SK-N-SH (cell line): ENCODE measurements at regions not wholly inside any gene's neighbourhood (a gene's known extent, or its start where the extent isn't known, plus 50 kb on each side); places are given as distances from the start of the nearest gene placed in this dataset.
A peak's percentile ranks its signal among the peaks of the same experiment; 100 is the strongest.

ENCODE experiments used
- CTCF ChIA-PET: fragments of 300-600, 350-600 bp; formaldehyde crosslinking; extraction: SDS; loops from one replicate; lab custom pipeline; 2021; lab: Yijun Ruan, JAX
- POLR2A ChIA-PET: fragments of 350-600 bp; sonication (Branson Sonifier 250); formaldehyde crosslinking; extraction: SDS; loops from one replicate; lab custom pipeline; 2020; ENCODE audit warnings: antibody characterized with exemption, inconsistent platforms; lab: Yijun Ruan, JAX
- DNase-seq: peaks from one replicate; pipeline ENCODE4 v3.0.0; 2012
- H2AFZ ChIP-seq: fragments of 200-600 bp; sonication (generic); 2 replicates; pipeline ENCODE4 v1.8.1; 2016; ENCODE audit warnings: antibody characterized with exemption, mild to moderate bottlenecking, low read depth
- H3F3A ChIP-seq: fragments of 200-600 bp; sonication (generic); replicated peaks from 2 replicates; pipeline ENCODE3; 2016; ENCODE audit warnings: antibody characterized with exemption, mild to moderate bottlenecking; ENCODE audit not compliant: insufficient read depth
- H3K27ac ChIP-seq, 2 experiments: fragments of 200-500 bp in 1 of 2; fragments of 200-600 bp in 1 of 2; sonication (Bioruptor generic) in 1 of 2; sonication (generic), shearing (Covaris generic) in 1 of 2; 2 replicates each; pipeline versions ENCODE4 v1.5.1 to v1.6.1; 2014 to 2016; ENCODE audit warnings: low read depth in 2 of 2, inconsistent platforms in 1 of 2, low read length in 1 of 2, mild to moderate bottlenecking in 1 of 2, mixed read lengths in 1 of 2
- H3K27me3 ChIP-seq: fragments of 200-600 bp; sonication (generic), shearing (Covaris generic); 2 replicates; pipeline ENCODE4 v1.6.1; 2016; ENCODE audit warnings: mixed run types; ENCODE audit not compliant: insufficient read depth
- H3K36me3 ChIP-seq, 2 experiments: fragments of 200-500 bp in 1 of 2; fragments of 200-600 bp in 1 of 2; sonication (Bioruptor generic) in 1 of 2; sonication (generic) in 1 of 2; replicated peaks in 1 of 2; 2 replicates each; pipeline versions ENCODE3 to v1.5.1; 2014 to 2016; ENCODE audit warnings: low read length in 1 of 2, mild to moderate bottlenecking in 1 of 2; ENCODE audit not compliant: insufficient read depth in 2 of 2, control insufficient read depth in 1 of 2
- H3K4me1 ChIP-seq, 2 experiments: fragments of 200-500 bp in 1 of 2; fragments of 200-600 bp in 1 of 2; sonication (Bioruptor generic) in 1 of 2; sonication (generic), shearing (Covaris generic) in 1 of 2; 2 replicates each; pipeline versions ENCODE4 v1.5.1 to v1.6.1; 2014 to 2016; ENCODE audit warnings: low read depth in 1 of 2, low read length in 1 of 2, mixed run types in 1 of 2; ENCODE audit not compliant: insufficient read depth in 2 of 2, control insufficient read depth in 1 of 2
- H3K4me2 ChIP-seq: fragments of 200-600 bp; sonication (generic), shearing (Covaris generic); 2 replicates; pipeline ENCODE4 v1.6.1; 2017; ENCODE audit warnings: mixed run types
- H3K4me3 ChIP-seq, 2 experiments: fragments of 200-500 bp in 1 of 2; fragments of 200-600 bp in 1 of 2; sonication (Bioruptor generic) in 1 of 2; sonication (generic), shearing (Covaris generic) in 1 of 2; 2 replicates each; pipeline versions ENCODE4 v1.5.1 to v1.8.1; 2014 to 2016; ENCODE audit warnings: low read depth in 2 of 2, inconsistent platforms in 1 of 2, low read length in 1 of 2, mild to moderate bottlenecking in 1 of 2, mixed read lengths in 1 of 2, moderate library complexity in 1 of 2
- H3K79me2 ChIP-seq: fragments of 200-600 bp; sonication (generic); 2 replicates; pipeline ENCODE4 v1.8.1; 2017; ENCODE audit warnings: mild to moderate bottlenecking; ENCODE audit not compliant: insufficient read depth
- H3K9ac ChIP-seq: fragments of 200-600 bp; sonication (generic); 2 replicates; pipeline ENCODE4 v1.6.1; 2017; ENCODE audit warnings: mixed run types
- H3K9me2 ChIP-seq: fragments of 200-600 bp; sonication (generic); 2 replicates; pipeline ENCODE4 v1.6.1; 2017; ENCODE audit warnings: mixed run types
- H3K9me3 ChIP-seq: fragments of 200-600 bp; sonication (generic); 2 replicates; pipeline ENCODE4 v1.6.1; 2017; ENCODE audit warnings: mixed run types, mild to moderate bottlenecking, moderate library complexity
- H4K20me1 ChIP-seq: fragments of 200-600 bp; sonication (generic); 2 replicates; pipeline ENCODE4 v1.6.1; 2017; ENCODE audit warnings: mild to moderate bottlenecking, mixed run types; ENCODE audit not compliant: insufficient read depth
- FOXJ3 ChIP-seq: sonication (generic); formaldehyde crosslinking; IDR thresholded peaks from 2 replicates; pipeline ENCODE4 v1.5.1; 2020; ENCODE audit warnings: mild to moderate bottlenecking, missing genetic modification reagents
- FOXM1 ChIP-seq: IDR thresholded peaks from 2 replicates; pipeline ENCODE4 v1.4.0; 2012; ENCODE audit warnings: low read depth, mild to moderate bottlenecking
- GABPA ChIP-seq: IDR thresholded peaks from 2 replicates; pipeline ENCODE4 v1.4.0; 2012; ENCODE audit warnings: low read depth, mild to moderate bottlenecking
- GATA2 ChIP-seq: sonication (generic); formaldehyde crosslinking; IDR thresholded peaks from 2 replicates; pipeline ENCODE4 v1.5.0; 2020; ENCODE audit warnings: mild to moderate bottlenecking, missing genetic modification reagents
- MEF2A ChIP-seq: IDR thresholded peaks from 2 replicates; pipeline ENCODE4 v1.4.0; 2012; ENCODE audit warnings: low read depth, borderline replicate concordance
- MXI1 ChIP-seq: IDR thresholded peaks from 2 replicates; pipeline ENCODE4 v1.6.1; 2012; ENCODE audit warnings: mild to moderate bottlenecking, low read depth, low read length, improper control_type of control experiment
- RAD21 ChIP-seq: IDR thresholded peaks from 2 replicates; pipeline ENCODE4 v1.6.1; 2012; ENCODE audit warnings: mild to moderate bottlenecking, low read length
- RCOR1 ChIP-seq: fragments of 150-350 bp; IDR thresholded peaks from 2 replicates; pipeline ENCODE4 v1.6.1; 2017; ENCODE audit warnings: antibody characterized with exemption, low read length
- RXRA ChIP-seq: IDR thresholded peaks from 2 replicates; pipeline ENCODE4 v1.4.0; 2012; ENCODE audit warnings: low read depth, mild to moderate bottlenecking, borderline replicate concordance
- SMC3 ChIP-seq: IDR thresholded peaks from 2 replicates; pipeline ENCODE4 v1.6.1; 2012; ENCODE audit warnings: low read depth, low read length, improper control_type of control experiment
- TCF12 ChIP-seq: IDR thresholded peaks from 2 replicates; pipeline ENCODE4 v1.4.0; 2012
- YY1 ChIP-seq: IDR thresholded peaks from 2 replicates; pipeline ENCODE4 v1.4.0; 2012; ENCODE audit warnings: low read depth, mild to moderate bottlenecking
- ZBTB33 ChIP-seq: IDR thresholded peaks from 2 replicates; pipeline ENCODE4 v1.4.0; 2012; ENCODE audit warnings: low read depth, borderline replicate concordance
- WGBS: methylation state at CpG from one replicate; pipeline ENCODE4 v1.1.6; 2017; ENCODE audit warnings: low lambda C conversion rate; 5-methylcytosine and 5-hydroxymethylcytosine counted together
- TF ChIP-seq, protein P1 (sequence below): IDR thresholded peaks from 2 replicates; pipeline ENCODE4 v1.4.0; 2012; ENCODE audit warnings: low read depth, borderline replicate concordance
- TF ChIP-seq, protein P2 (sequence below): IDR thresholded peaks from 2 replicates; pipeline ENCODE4; 2012

DNA sequence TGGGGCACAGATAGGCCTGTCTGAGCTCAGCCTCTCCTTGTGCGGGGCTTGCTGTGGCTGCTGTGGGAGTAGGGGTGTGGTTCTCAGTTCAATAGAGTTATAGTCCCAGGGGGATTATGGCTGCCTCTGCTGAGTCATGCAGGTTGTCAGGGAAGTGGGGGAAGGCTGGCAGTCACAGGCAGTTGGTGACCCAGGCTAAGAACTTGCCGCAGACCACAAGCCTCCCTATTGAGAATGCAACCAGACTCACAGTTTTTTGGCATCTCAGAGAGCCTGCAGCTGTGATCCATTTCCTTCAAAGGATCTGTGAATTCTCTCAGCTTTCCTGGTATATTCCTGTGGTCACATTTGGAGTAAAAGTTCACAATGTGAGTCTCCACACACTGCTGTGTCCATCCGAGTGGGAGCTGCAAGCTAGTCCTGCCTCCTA, 364.9 kb downstream of the ZNF674 start (continued):
- TF ChIP-seq GATA2 (CRISPR knock-in tag): no peak
- no peak for TF ChIP-seq RCOR1
- TF ChIP-seq FOXJ3 (CRISPR knock-in tag): no peak
- TF ChIP-seq, protein P1, sequence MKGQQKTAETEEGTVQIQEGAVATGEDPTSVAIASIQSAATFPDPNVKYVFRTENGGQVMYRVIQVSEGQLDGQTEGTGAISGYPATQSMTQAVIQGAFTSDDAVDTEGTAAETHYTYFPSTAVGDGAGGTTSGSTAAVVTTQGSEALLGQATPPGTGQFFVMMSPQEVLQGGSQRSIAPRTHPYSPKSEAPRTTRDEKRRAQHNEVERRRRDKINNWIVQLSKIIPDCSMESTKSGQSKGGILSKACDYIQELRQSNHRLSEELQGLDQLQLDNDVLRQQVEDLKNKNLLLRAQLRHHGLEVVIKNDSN: 0 out of 2 replicates have a peak, but pooled peaks have one; percentile 8
- no peak; the same call in 1 of the 2 replicates for TF ChIP-seq MEF2A
- no peak for TF ChIP-seq RAD21
- no peak for TF ChIP-seq SMC3
- peak; percentile 55; the same call in 1 of the 2 replicates for TF ChIP-seq FOXM1
- peak; percentile 91 for TF ChIP-seq TCF12
- peak; percentile 71; the same call in 1 of the 2 replicates for TF ChIP-seq RXRA
- TF ChIP-seq, all 33 proteins: peak for 10

DNA sequence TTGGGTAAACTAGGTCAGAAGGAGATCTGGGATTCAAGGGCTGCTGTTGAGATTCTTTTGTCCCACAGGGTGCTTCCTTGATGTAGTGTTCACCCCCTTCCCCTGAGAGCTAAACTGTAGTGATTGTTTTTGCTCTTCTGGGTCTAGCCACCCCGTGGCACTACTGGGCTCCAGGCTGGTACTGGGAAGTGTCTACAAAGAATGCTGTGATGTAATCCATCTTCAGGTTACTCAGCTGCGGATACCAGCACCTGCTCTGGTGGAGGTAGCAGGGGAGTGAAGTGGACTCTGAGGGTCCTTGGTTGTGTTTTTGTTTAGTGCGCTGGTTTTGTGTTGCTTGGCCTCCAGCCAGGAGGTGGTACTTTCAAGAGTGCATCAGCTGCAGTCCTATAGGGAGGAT, 365.5 kb downstream of the ZNF674 start:
- Histone ChIP-seq H2AFZ (no peak overlapping the region), H3K9ac (no peak overlapping the region), H3K36me3 (no peaks in the 10 kb centered on the region), H3K9me3 (no peaks in the 10 kb centered on the region), H3K4me3 (no peak overlapping the region), H3K27ac (peak overlapping the region; percentile 54 to 60; a peak in 3 of 4 replicates), H3K27me3 (no peaks in the 10 kb centered on the region), H3K79me2 (no peaks in the 10 kb centered on the region), H3K9me2 (no peaks in the 10 kb centered on the region), H4K20me1 (no peaks in the 10 kb centered on the region), H3K4me2 (no peak overlapping the region), H3F3A (no peaks in the 10 kb centered on the region), H3K4me1 (no peaks in the 10 kb centered on the region; a peak in 2 of 4 replicates)
- no peak for DNase-seq
- WGBS: 18% methylated on average over 2 of the region's 3 CpGs
- POLR2A ChIA-PET: no interaction called here
- TF ChIP-seq, protein P2, sequence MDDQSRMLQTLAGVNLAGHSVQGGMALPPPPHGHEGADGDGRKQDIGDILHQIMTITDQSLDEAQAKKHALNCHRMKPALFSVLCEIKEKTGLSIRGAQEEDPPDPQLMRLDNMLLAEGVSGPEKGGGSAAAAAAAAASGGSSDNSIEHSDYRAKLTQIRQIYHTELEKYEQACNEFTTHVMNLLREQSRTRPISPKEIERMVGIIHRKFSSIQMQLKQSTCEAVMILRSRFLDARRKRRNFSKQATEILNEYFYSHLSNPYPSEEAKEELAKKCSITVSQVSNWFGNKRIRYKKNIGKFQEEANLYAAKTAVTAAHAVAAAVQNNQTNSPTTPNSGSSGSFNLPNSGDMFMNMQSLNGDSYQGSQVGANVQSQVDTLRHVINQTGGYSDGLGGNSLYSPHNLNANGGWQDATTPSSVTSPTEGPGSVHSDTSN: no peak
- TF ChIP-seq YY1: no peak
- no peak for TF ChIP-seq GABPA
- TF ChIP-seq GATA2 (CRISPR knock-in tag): no peak
- TF ChIP-seq MXI1: no peak
- no peak for TF ChIP-seq ZBTB33
- CTCF ChIA-PET: no interaction called here
